ENCODE measurements at regions not wholly inside any gene's neighbourhood (a gene's known extent, or its start where the extent isn't known, plus 50 kb on each side); places are given as distances from the start of the nearest gene placed in this dataset.

DNA sequence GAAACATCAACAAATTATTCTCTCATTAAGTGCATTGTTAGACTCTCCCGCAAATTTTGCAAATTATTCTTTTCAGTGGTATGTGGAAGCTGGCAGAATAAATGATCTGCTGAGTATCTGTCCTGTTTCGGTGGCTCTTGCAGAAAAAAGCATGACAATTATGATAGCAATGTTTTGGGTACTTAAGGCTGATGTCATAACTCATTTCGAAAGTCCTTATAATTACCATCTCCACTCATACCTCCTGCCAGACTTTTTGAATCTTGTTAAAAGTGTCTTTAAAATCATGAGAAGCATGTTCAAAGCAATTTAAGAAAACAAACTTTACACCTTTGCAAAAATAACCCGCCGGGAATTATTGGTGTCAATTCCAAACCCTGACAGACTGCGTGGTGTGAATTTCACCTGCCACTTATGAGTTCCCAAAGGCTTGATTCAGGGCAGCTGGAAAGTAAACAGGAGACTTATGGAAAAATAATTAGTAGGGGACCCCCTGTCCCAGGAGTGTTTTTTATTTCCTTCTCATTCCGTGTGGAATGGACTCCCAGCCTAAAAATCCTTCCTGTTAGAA is 87.6 kb upstream of the E2F3 start:
- no peak for TF ChIP-seq CTCF (IDR thresholded peaks at IDR 0.05; ENCODE audit: low read depth, low read length)
- H3K27me3 ChIP-seq, result no peaks in the 10 kb centered on the region
- no peaks in the 10 kb centered on the region for H3K4me1 ChIP-seq (ENCODE audit: low read depth)
- H3K27ac ChIP-seq, result no peak overlapping the region
- H3K36me3 ChIP-seq, result no peaks in the 10 kb centered on the region
- H3K4me3 ChIP-seq, result no peak overlapping the region
- no peak for DNase-seq (ENCODE audit: low read depth in 1 of 2, low spot score in 1 of 2)
- H3K9me3 ChIP-seq (ENCODE audit: low read depth), result no peaks in the 10 kb centered on the region

GRCh38 chr6:20314866-20315845 is 86.5 kb upstream of the E2F3 start:
- no peak for DNase-seq (ENCODE audit: low read depth in 1 of 2, low spot score in 1 of 2)
- Histone ChIP-seq H3K36me3 (no peaks in the 10 kb centered on the region), H3K4me3 (no peak overlapping the region), H3K27ac (no peak overlapping the region), H3K27me3 (no peaks in the 10 kb centered on the region), H3K4me1 (ENCODE audit: low read depth) (no peaks in the 10 kb centered on the region), H3K9me3 (ENCODE audit: low read depth) (no peaks in the 10 kb centered on the region)
- TF ChIP-seq CTCF (IDR thresholded peaks at IDR 0.05; ENCODE audit: low read depth, low read length), result no peak

- Histone ChIP-seq H3K36me3 (no peaks in the 10 kb centered on the region), H3K27ac (no peak overlapping the region), H3K4me3 (no peak overlapping the region), H3K9me3 (ENCODE audit: low read depth) (no peaks in the 10 kb centered on the region), H3K27me3 (no peaks in the 10 kb centered on the region), H3K4me1 (ENCODE audit: low read depth) (no peaks in the 10 kb centered on the region)
- DNase-seq (ENCODE audit: low read depth in 1 of 2, low spot score in 1 of 2), result no peak
- no peak for TF ChIP-seq CTCF (IDR thresholded peaks at IDR 0.05; ENCODE audit: low read depth, low read length)
These were observed 84.2 kb upstream of the E2F3 start for GRCh38 chr6:20317430-20317829.

GRCh38 chr6:20318851-20319387 is 82.8 kb upstream of the E2F3 start:
- Histone ChIP-seq H3K36me3 (no peaks in the 10 kb centered on the region), H3K27me3 (no peaks in the 10 kb centered on the region), H3K4me1 (ENCODE audit: low read depth) (no peaks in the 10 kb centered on the region), H3K4me3 (no peak overlapping the region), H3K9me3 (ENCODE audit: low read depth) (no peaks in the 10 kb centered on the region), H3K27ac (no peak overlapping the region)
- no peak for DNase-seq (ENCODE audit: low read depth in 1 of 2, low spot score in 1 of 2)
- TF ChIP-seq CTCF (IDR thresholded peaks at IDR 0.05; ENCODE audit: low read depth, low read length), result no peak

GRCh38 chr6:20319520-20320357 is 81.9 kb upstream of the E2F3 start:
- Histone ChIP-seq H3K36me3 (no peaks in the 10 kb centered on the region), H3K4me3 (no peak overlapping the region), H3K27me3 (no peaks in the 10 kb centered on the region), H3K4me1 (ENCODE audit: low read depth) (no peaks in the 10 kb centered on the region), H3K9me3 (ENCODE audit: low read depth) (no peaks in the 10 kb centered on the region), H3K27ac (no peak overlapping the region)
- TF ChIP-seq CTCF (IDR thresholded peaks at IDR 0.05; ENCODE audit: low read depth, low read length), result no peak
- no peak for DNase-seq (ENCODE audit: low read depth in 1 of 2, low spot score in 1 of 2)
